MM.1S (cell line): ENCODE measurements at regions not wholly inside any gene's neighbourhood (a gene's known extent, or its start where the extent isn't known, plus 50 kb on each side); places are given as distances from the start of the nearest gene placed in this dataset.

Experiments
- DNase-seq: peaks from one replicate; pipeline ENCODE4 v3.0.0-alpha.2; 2015
- H2AFZ ChIP-seq: fragments of 300-600 bp; sonication (generic); 2 replicates; pipeline ENCODE4 v1.6.0; 2016; ENCODE audit warnings: antibody characterized with exemption, low read length
- H3F3A ChIP-seq: fragments of 300-600 bp; sonication (generic); 2 replicates; pipeline ENCODE4 v1.6.1; 2016; ENCODE audit warnings: mild to moderate bottlenecking, antibody characterized with exemption, low read length, moderate library complexity, mixed read lengths; ENCODE audit not compliant: insufficient read depth
- H3K27ac ChIP-seq: fragments of 300-600 bp; sonication (generic); 2 replicates; pipeline ENCODE4 v1.5.1; 2016; ENCODE audit warnings: mild to moderate bottlenecking, low read length
- H3K27me3 ChIP-seq: fragments of 300-600 bp; sonication (generic); replicated peaks from 2 replicates; pipeline ENCODE4 v1.6.0; 2016; ENCODE audit warnings: low read length; ENCODE audit not compliant: insufficient read depth
- H3K36me3 ChIP-seq: fragments of 300-600 bp; sonication (generic); replicated peaks from 2 replicates; pipeline ENCODE4 v1.6.1; 2016; ENCODE audit warnings: mild to moderate bottlenecking, low read length, mixed read lengths; ENCODE audit not compliant: insufficient read depth
- H3K4me1 ChIP-seq: fragments of 300-600 bp; sonication (generic); 2 replicates; pipeline ENCODE4 v1.6.1; 2016; ENCODE audit warnings: low read length, mixed read lengths
- H3K4me2 ChIP-seq: fragments of 300-600 bp; sonication (generic); 2 replicates; pipeline ENCODE4 v1.6.0; 2016; ENCODE audit warnings: low read depth, low read length
- H3K4me3 ChIP-seq: fragments of 300-600 bp; sonication (generic); 2 replicates; pipeline ENCODE4 v1.5.1; 2016; ENCODE audit warnings: low read length, mixed read lengths
- H3K79me2 ChIP-seq: fragments of 300-600 bp; sonication (generic); 2 replicates; pipeline ENCODE4 v1.6.1; 2016; ENCODE audit warnings: mixed run types, low read length, mixed read lengths
- H3K9ac ChIP-seq: fragments of 300-600 bp; sonication (generic); 2 replicates; pipeline ENCODE4 v1.6.1; 2016; ENCODE audit warnings: low read length, mixed read lengths
- H3K9me2 ChIP-seq: fragments of 300-600 bp; sonication (generic); replicated peaks from 2 replicates; pipeline ENCODE4 v1.6.1; 2016; ENCODE audit warnings: mild to moderate bottlenecking, low read length, mixed read lengths; ENCODE audit not compliant: insufficient read depth
- H3K9me3 ChIP-seq: fragments of 300-600 bp; sonication (generic); replicated peaks from 2 replicates; pipeline ENCODE4 v1.6.1; 2016; ENCODE audit warnings: mild to moderate bottlenecking, low read length, mixed read lengths; ENCODE audit not compliant: insufficient read depth
- H4K20me1 ChIP-seq: fragments of 300-600 bp; sonication (generic); 2 replicates; pipeline ENCODE4 v1.6.1; 2016; ENCODE audit warnings: mild to moderate bottlenecking, low read length, moderate library complexity, mixed read lengths; ENCODE audit not compliant: insufficient read depth
- EZH2 ChIP-seq: fragments of 300-600 bp; sonication (generic); optimal IDR thresholded peaks from 2 replicates; pipeline ENCODE3; 2017; ENCODE audit warnings: low read depth, mild to moderate bottlenecking, antibody characterized with exemption, low read length, mixed read lengths
- EZH2phosphoT487 ChIP-seq: fragments of 300-600 bp; sonication (generic); IDR thresholded peaks from 2 replicates; pipeline ENCODE4 v1.6.1; 2018; ENCODE audit warnings: antibody characterized with exemption, low read length
- TF ChIP-seq, protein P1 (sequence below): fragments of 300-600 bp; sonication (generic); IDR thresholded peaks from 2 replicates; pipeline ENCODE4 v1.5.1; 2016; ENCODE audit warnings: antibody characterized with exemption, low read length, mixed read lengths

DNA sequence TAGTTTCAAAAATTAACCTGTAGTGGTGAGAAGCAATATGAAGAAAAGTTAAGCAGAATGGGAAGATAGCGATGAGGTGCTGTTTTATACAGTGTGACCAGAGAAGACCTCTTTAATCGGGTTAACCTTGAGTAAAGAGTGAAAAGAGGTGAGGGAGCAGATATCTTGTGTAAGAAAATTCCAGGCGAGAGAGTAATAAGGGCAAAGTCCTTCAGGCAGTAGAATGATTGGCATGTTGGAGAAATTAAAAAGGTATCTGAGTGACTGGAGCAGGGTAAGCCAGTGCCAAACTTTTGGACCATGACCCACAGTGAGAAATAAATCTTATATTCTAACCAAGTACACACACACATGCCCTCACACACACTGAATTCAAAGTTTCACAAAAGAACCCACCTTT, 374.7 kb upstream of the LARGE1 start:
- no peak overlapping the region for H3K9ac ChIP-seq
- H3K4me1 ChIP-seq = no peaks in the 10 kb centered on the region
- TF ChIP-seq EZH2 (no peak), EZH2phosphoT487 (no peak)
- TF ChIP-seq, protein P1, sequence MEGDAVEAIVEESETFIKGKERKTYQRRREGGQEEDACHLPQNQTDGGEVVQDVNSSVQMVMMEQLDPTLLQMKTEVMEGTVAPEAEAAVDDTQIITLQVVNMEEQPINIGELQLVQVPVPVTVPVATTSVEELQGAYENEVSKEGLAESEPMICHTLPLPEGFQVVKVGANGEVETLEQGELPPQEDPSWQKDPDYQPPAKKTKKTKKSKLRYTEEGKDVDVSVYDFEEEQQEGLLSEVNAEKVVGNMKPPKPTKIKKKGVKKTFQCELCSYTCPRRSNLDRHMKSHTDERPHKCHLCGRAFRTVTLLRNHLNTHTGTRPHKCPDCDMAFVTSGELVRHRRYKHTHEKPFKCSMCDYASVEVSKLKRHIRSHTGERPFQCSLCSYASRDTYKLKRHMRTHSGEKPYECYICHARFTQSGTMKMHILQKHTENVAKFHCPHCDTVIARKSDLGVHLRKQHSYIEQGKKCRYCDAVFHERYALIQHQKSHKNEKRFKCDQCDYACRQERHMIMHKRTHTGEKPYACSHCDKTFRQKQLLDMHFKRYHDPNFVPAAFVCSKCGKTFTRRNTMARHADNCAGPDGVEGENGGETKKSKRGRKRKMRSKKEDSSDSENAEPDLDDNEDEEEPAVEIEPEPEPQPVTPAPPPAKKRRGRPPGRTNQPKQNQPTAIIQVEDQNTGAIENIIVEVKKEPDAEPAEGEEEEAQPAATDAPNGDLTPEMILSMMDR = no peak
- no peaks in the 10 kb centered on the region for H3K9me2 ChIP-seq
- H4K20me1 ChIP-seq = no peaks in the 10 kb centered on the region
- no peak overlapping the region for H3K4me3 ChIP-seq
- H3K27me3 ChIP-seq = no peaks in the 10 kb centered on the region
- H3K9me3 ChIP-seq = no peaks in the 10 kb centered on the region
- DNase-seq = no peak
- no peaks in the 10 kb centered on the region for H3F3A ChIP-seq
- no peaks in the 10 kb centered on the region for H3K36me3 ChIP-seq
- no peaks in the 10 kb centered on the region for H3K79me2 ChIP-seq
- no peak overlapping the region for H2AFZ ChIP-seq
- H3K4me2 ChIP-seq = no peak overlapping the region
- H3K27ac ChIP-seq = no peak overlapping the region

DNA sequence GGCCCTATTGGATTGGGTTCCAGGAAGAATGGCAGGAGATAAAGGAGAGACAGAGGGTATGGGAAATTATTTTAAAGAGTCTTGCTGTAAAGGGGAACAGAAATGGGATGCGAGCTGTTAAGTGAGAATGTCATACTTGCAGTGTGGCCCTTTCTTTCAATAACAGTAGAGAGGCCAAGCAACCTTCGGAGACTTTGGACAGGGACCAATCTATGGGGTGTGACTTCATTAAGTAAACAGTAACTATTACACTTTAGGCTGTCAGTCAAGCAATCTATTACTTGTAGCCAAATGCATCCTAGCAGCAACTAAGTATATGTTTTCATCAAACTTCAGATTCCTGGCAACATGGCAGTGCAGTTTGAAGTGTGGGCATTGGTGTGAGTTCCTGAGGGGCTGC, 376.2 kb upstream of the LARGE1 start:
- Histone ChIP-seq H3F3A (no peaks in the 10 kb centered on the region), H3K4me2 (no peak overlapping the region), H3K27ac (no peak overlapping the region), H4K20me1 (no peaks in the 10 kb centered on the region), H3K9me2 (no peaks in the 10 kb centered on the region), H3K79me2 (no peaks in the 10 kb centered on the region), H2AFZ (no peak overlapping the region), H3K9me3 (no peaks in the 10 kb centered on the region), H3K4me3 (no peak overlapping the region), H3K9ac (no peak overlapping the region), H3K27me3 (no peaks in the 10 kb centered on the region), H3K4me1 (no peaks in the 10 kb centered on the region), H3K36me3 (no peaks in the 10 kb centered on the region)
- DNase-seq = no peak
- TF ChIP-seq, protein P1 = no peak
- no peak for TF ChIP-seq EZH2
- no peak for TF ChIP-seq EZH2phosphoT487

DNA sequence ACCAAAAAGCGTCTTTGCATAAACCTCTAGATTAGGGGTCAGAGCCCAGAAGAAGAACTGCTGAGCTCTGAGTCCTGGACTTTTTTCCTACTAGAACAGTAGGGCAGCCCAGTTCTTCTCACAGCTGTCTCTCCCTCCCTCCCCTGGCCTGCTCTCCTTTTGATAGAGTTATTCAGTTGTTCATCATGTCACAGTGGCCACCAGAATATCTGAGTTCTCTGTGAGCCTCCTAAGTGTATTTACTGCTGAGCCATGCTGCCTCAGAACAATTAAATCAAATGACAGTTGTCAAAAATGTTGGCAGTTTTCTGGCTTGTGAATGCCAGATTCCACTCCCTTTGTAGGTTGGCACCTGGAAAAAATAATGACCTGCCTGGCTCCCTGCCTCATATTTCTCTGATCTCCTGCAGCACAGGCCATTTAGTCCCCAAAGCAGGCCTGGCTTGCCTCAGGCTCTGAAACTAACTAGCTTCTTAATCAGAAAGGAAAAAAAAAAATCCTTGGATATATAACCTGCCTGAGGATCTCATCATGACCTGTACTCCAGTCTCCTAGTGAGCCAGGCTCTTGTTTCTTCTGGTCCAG, 377.4 kb upstream of the LARGE1 start:
- Histone ChIP-seq H4K20me1 (no peaks in the 10 kb centered on the region), H2AFZ (no peak overlapping the region), H3K27me3 (no peaks in the 10 kb centered on the region), H3K4me3 (no peak overlapping the region), H3K79me2 (no peaks in the 10 kb centered on the region), H3K36me3 (no peaks in the 10 kb centered on the region), H3K4me2 (no peak overlapping the region), H3K9me2 (no peaks in the 10 kb centered on the region), H3K9ac (no peak overlapping the region), H3K9me3 (no peaks in the 10 kb centered on the region), H3K27ac (no peak overlapping the region), H3F3A (no peaks in the 10 kb centered on the region), H3K4me1 (no peaks in the 10 kb centered on the region)
- DNase-seq = no peak
- TF ChIP-seq EZH2phosphoT487 (no peak), EZH2 (no peak)
- TF ChIP-seq, protein P1 = no peak
